ENCODE measurements at regions not wholly inside any gene's neighbourhood (a gene's known extent, or its start where the extent isn't known, plus 50 kb on each side); places are given as distances from the start of the nearest gene placed in this dataset.
"Not testable (repeated sequence)": the region's sequence is repeated elsewhere in the genome, so short reads cannot be mapped to it uniquely, and the experiment has no call there.

- H3K79me2 ChIP-seq (ENCODE audit: insufficient read depth, low read length), result no peaks in the 10 kb centered on the region
- H3K4me3 ChIP-seq (replicated peaks in 1 of 3; ENCODE audit: low read depth in 2 of 3, low read length in 3 of 3), result no peak overlapping the region
- intact Hi-C loops (cut with micrococcal nuclease), result no loop called here
- H4K20me1 ChIP-seq (ENCODE audit: insufficient read depth, low read length), result no peaks in the 10 kb centered on the region
- no peak overlapping the region for H3K4me2 ChIP-seq (replicated peaks; ENCODE audit: extremely low read depth, low read length, poor library complexity, severe bottlenecking)
- no peak for TF ChIP-seq CTCF (IDR thresholded peaks at IDR 0.05)
- H3K27me3 ChIP-seq (ENCODE audit: control insufficient read depth in 2 of 2, insufficient read depth in 2 of 2, low read length in 2 of 2), result peaks cover 0 to 2% of the 10 kb centered on the region in 2 donors
- no peaks in the 10 kb centered on the region for H3K9me3 ChIP-seq (replicated peaks in 1 of 2; ENCODE audit: control insufficient read depth in 1 of 2, insufficient read depth in 1 of 2, low read length in 2 of 2)
- Mint-ChIP-seq H3K4me1 (peaks cover 4% of the 10 kb centered on the region), H3K27ac (no peak overlapping the region), H3K27me3 (ENCODE audit: low read depth in 3 of 3) (peaks cover 0 to 3% (median 3%) of the 10 kb centered on the region in 3 donors), H3K4me3 (no peak overlapping the region), H3K36me3 (no peaks in the 10 kb centered on the region), H3K9me3 (no peaks in the 10 kb centered on the region)
- no CpG with 5 or more reads among the region's 3 CpGs for WGBS (ENCODE audit: insufficient coverage)
- H3K9ac ChIP-seq (ENCODE audit: insufficient read depth, low read length, poor library complexity, severe bottlenecking), result no peak overlapping the region
- H3K4me1 ChIP-seq (ENCODE audit: control insufficient read depth in 1 of 2, insufficient read depth in 2 of 2, low read length in 2 of 2), result no peaks in the 10 kb centered on the region
- H3K36me3 ChIP-seq (replicated peaks in 1 of 2; ENCODE audit: control insufficient read depth in 1 of 2, insufficient read depth in 2 of 2, low read length in 2 of 2), result no peaks in the 10 kb centered on the region
- H3K27ac ChIP-seq (ENCODE audit: low read depth in 1 of 2, low read length in 2 of 2), result no peak overlapping the region
- peak overlapping the region; percentile 38 for H2AFZ ChIP-seq (ENCODE audit: insufficient read depth, low read depth, low read length, poor library complexity, severe bottlenecking)
- DNase-seq, result no peak
These were observed 240.5 kb upstream of the CHD1 start for GRCh38 chr5:99169309-99169708.

GRCh38 chr5:99161538-99161937 lies 232.7 kb upstream of the CHD1 start:
- WGBS (ENCODE audit: insufficient coverage), result no CpG with 5 or more reads among the region's 4 CpGs
- not testable (repeated sequence) for H3K9me3 ChIP-seq (replicated peaks in 1 of 2; ENCODE audit: control insufficient read depth in 1 of 2, insufficient read depth in 1 of 2, low read length in 2 of 2); H3K27ac Mint-ChIP-seq

More at GRCh38 chr5:99161538-99161937, 232.7 kb upstream of the CHD1 start:
- H3K36me3 ChIP-seq (replicated peaks in 1 of 2; ENCODE audit: control insufficient read depth in 1 of 2, insufficient read depth in 2 of 2, low read length in 2 of 2); DNase-seq; H2AFZ ChIP-seq (ENCODE audit: insufficient read depth, low read depth, low read length, poor library complexity, severe bottlenecking); H3K27ac ChIP-seq (ENCODE audit: low read depth in 1 of 2, low read length in 2 of 2); H3K27me3 Mint-ChIP-seq (ENCODE audit: low read depth in 3 of 3); H4K20me1 ChIP-seq (ENCODE audit: insufficient read depth, low read length); H3K4me1 Mint-ChIP-seq; H3K36me3 Mint-ChIP-seq; H3K4me3 Mint-ChIP-seq; H3K4me1 ChIP-seq (ENCODE audit: control insufficient read depth in 1 of 2, insufficient read depth in 2 of 2, low read length in 2 of 2); H3K79me2 ChIP-seq (ENCODE audit: insufficient read depth, low read length); H3K4me2 ChIP-seq (replicated peaks; ENCODE audit: extremely low read depth, low read length, poor library complexity, severe bottlenecking); H3K27me3 ChIP-seq (ENCODE audit: control insufficient read depth in 2 of 2, insufficient read depth in 2 of 2, low read length in 2 of 2); H3K9ac ChIP-seq (ENCODE audit: insufficient read depth, low read length, poor library complexity, severe bottlenecking); H3K4me3 ChIP-seq (replicated peaks in 1 of 3; ENCODE audit: low read depth in 2 of 3, low read length in 3 of 3); H3K9me3 Mint-ChIP-seq; intact Hi-C loops (cut with micrococcal nuclease): not testable (repeated sequence)
